NCI-H1436 treated with DMSO at 0.1 percent for 48 hours (cell line): ENCODE measurements at regions not wholly inside any gene's neighbourhood (a gene's known extent, or its start where the extent isn't known, plus 50 kb on each side); places are given as distances from the start of the nearest gene placed in this dataset.
"Not testable (repeated sequence)": the region's sequence is repeated elsewhere in the genome, so short reads cannot be mapped to it uniquely, and the experiment has no call there.

Source experiments
- DNase-seq: peaks from one replicate; lab custom pipeline; 2025; lab: John Stamatoyannopoulos, UW

- no peak for DNase-seq
These were observed 171.9 kb upstream of the ELL2 start for GRCh38 chr5:96133341-96134079.

GRCh38 chr5:96129276-96129675 lies 167.6 kb upstream of the ELL2 start:
- no peak for DNase-seq

- DNase-seq: no peak
These were observed 166.7 kb upstream of the ELL2 start for GRCh38 chr5:96128204-96128864.

GRCh38 chr5:96127538-96127937 lies 165.9 kb upstream of the ELL2 start:
- no peak for DNase-seq

GRCh38 chr5:96125231-96125891 lies 163.7 kb upstream of the ELL2 start:
- DNase-seq: no peak

- no peak for DNase-seq
These were observed 162.9 kb upstream of the ELL2 start for GRCh38 chr5:96124589-96124988.

GRCh38 chr5:96123418-96123817 lies 161.8 kb upstream of the ELL2 start:
- no peak for DNase-seq

- no peak for DNase-seq
These were observed 159.7 kb upstream of the ELL2 start for GRCh38 chr5:96121364-96121763.

- DNase-seq: no peak
These were observed 158.5 kb upstream of the ELL2 start for GRCh38 chr5:96120120-96120519.

GRCh38 chr5:96117771-96118651 lies 156.4 kb upstream of the ELL2 start:
- no peak for DNase-seq

- DNase-seq: no peak
These were observed 153.6 kb upstream of the ELL2 start for GRCh38 chr5:96115147-96115807.

GRCh38 chr5:96114736-96115135 lies 153.1 kb upstream of the ELL2 start:
- no peak for DNase-seq

GRCh38 chr5:96113170-96113939 lies 151.7 kb upstream of the ELL2 start:
- DNase-seq: no peak

GRCh38 chr5:96112703-96113102 lies 151.1 kb upstream of the ELL2 start:
- DNase-seq: no peak

GRCh38 chr5:96112123-96112670 lies 150.5 kb upstream of the ELL2 start:
- no peak for DNase-seq

- no peak for DNase-seq
These were observed 149.6 kb upstream of the ELL2 start for GRCh38 chr5:96111080-96111756.

- DNase-seq: no peak
These were observed 148.6 kb upstream of the ELL2 start for GRCh38 chr5:96110300-96110699.

GRCh38 chr5:96108629-96109028 lies 147.0 kb upstream of the ELL2 start:
- not testable (repeated sequence) for DNase-seq

- DNase-seq: not testable (repeated sequence)
These were observed 142.2 kb upstream of the ELL2 start for GRCh38 chr5:96103829-96104228.
